RWPE1 (cell line): ENCODE measurements at regions not wholly inside any gene's neighbourhood (a gene's known extent, or its start where the extent isn't known, plus 50 kb on each side); places are given as distances from the start of the nearest gene placed in this dataset.

Source experiments
- CTCF ChIA-PET: fragments of 350-600 bp; sonication (Branson Sonifier 250); formaldehyde crosslinking; extraction: SDS; loops from one replicate; lab custom pipeline; 2021; lab: Yijun Ruan, JAX
- POLR2A ChIA-PET: fragments of 400-600 bp; formaldehyde crosslinking; extraction: SDS; loops from one replicate; lab custom pipeline; 2020; ENCODE audit warnings: antibody characterized with exemption; ENCODE audit not compliant: low non-redundant PET; lab: Yijun Ruan, JAX
- DNase-seq: peaks from one replicate; pipeline ENCODE4 v3.0.0; 2012; ENCODE audit warnings: low spot score
- H3K27ac ChIP-seq: fragments of 450-650 bp; 2 replicates; pipeline ENCODE4 v1.5.1; 2017
- TF ChIP-seq, protein P1 (sequence below): fragments of 450-650 bp; conservative IDR thresholded peaks from 2 replicates; pipeline ENCODE4 v1.5.1; 2017; ENCODE audit warnings: low read depth, mild to moderate bottlenecking

DNA sequence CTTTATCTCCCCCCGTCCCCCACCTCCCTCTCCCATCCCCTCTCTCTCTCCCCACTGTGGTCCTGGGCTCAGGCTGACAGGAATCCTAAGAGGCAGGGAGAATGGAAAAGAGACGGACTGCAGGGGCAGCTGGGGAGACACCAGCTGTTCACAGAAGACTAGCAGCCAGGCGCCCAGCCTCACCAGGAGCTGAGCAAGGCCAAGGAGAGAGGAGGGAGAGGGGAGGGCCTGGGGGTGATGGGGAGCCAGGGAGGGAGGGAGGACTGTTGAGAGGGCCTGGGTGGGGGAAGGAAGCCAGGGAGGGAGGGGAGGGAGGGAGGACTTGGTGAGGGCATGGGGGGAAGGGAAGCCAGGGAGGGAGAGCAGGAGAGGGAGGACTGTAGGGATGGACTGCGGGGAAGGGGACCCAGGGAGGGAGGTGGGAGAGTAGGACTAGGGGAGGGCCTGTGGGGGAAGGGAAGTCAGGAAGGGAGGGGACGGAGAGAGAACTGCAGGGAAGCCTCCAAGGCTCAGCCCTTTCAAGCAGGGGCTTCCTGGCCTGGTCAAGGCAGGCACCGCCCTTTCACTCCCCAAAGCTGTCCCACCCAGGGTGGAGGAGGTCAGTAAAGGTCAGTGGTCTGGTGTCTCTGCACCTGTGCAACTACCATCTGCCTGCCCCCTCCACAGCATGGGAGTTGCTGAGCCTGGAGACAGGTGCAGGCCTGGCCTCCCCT, 517.7 kb upstream of the MYT1L start:
- CTCF ChIA-PET, result interaction anchor here (0.7 to 1.1 kb wide), 2 partner anchors 26 to 935 kb away, joined by 3 read pairs; no protein-coding TSS in a partner anchor
- no peak overlapping the region for H3K27ac ChIP-seq
- TF ChIP-seq, protein P1, sequence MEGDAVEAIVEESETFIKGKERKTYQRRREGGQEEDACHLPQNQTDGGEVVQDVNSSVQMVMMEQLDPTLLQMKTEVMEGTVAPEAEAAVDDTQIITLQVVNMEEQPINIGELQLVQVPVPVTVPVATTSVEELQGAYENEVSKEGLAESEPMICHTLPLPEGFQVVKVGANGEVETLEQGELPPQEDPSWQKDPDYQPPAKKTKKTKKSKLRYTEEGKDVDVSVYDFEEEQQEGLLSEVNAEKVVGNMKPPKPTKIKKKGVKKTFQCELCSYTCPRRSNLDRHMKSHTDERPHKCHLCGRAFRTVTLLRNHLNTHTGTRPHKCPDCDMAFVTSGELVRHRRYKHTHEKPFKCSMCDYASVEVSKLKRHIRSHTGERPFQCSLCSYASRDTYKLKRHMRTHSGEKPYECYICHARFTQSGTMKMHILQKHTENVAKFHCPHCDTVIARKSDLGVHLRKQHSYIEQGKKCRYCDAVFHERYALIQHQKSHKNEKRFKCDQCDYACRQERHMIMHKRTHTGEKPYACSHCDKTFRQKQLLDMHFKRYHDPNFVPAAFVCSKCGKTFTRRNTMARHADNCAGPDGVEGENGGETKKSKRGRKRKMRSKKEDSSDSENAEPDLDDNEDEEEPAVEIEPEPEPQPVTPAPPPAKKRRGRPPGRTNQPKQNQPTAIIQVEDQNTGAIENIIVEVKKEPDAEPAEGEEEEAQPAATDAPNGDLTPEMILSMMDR, result no peak
- no peak for DNase-seq
- POLR2A ChIA-PET, result no interaction called here

DNA sequence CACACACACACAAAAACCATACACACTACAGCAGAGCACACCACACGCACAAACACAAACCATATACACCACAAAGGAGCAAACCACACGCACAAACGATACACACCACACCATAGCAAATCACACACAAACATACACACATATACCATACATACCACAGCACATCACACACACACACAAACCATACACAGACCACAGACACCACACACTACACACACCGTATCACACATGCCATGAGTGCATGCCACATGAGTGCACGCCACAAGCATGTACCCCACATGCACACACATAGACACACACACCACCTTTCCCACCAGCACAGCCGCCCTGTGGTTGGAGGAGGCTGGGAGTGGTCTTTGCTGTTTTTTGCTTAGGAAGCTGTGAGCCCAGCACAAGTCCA, 517.1 kb upstream of the MYT1L start:
- DNase-seq, result no peak
- ChIA-PET POLR2A (no interaction called here), CTCF (interaction anchor here (0.7 kb wide), 1 partner anchor 936 kb away, joined by 3 read pairs; no protein-coding TSS in a partner anchor)
- TF ChIP-seq, protein P1, result no peak
- H3K27ac ChIP-seq, result no peak overlapping the region

DNA sequence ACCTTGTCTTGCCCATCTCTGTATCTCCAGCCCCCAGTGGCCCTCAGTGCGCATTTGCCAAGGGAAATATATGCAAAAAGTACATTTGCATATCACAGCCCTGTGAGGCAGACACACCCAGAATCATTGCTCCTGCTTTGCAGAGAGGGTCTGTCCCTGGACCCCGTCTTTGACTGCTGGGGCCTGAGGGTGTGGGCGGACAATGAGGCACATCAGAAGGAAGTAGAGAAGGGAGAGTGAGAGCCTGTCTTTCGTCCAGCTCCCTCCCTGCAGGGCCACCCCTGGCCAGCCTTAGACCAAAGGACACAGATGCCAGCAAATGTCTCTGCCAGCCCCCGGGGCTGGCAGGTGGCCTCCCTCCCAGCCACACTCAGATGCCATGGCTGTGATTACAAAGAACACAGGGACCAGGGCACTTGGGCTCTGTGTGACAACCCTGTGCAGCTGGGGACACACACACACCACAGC, 516.2 kb upstream of the MYT1L start:
- no peak for DNase-seq
- H3K27ac ChIP-seq, result peak overlapping the region; percentile 38; the same call in 1 of the 2 replicates
- POLR2A ChIA-PET, result no interaction called here
- CTCF ChIA-PET, result no interaction called here
- TF ChIP-seq, protein P1, result no peak

DNA sequence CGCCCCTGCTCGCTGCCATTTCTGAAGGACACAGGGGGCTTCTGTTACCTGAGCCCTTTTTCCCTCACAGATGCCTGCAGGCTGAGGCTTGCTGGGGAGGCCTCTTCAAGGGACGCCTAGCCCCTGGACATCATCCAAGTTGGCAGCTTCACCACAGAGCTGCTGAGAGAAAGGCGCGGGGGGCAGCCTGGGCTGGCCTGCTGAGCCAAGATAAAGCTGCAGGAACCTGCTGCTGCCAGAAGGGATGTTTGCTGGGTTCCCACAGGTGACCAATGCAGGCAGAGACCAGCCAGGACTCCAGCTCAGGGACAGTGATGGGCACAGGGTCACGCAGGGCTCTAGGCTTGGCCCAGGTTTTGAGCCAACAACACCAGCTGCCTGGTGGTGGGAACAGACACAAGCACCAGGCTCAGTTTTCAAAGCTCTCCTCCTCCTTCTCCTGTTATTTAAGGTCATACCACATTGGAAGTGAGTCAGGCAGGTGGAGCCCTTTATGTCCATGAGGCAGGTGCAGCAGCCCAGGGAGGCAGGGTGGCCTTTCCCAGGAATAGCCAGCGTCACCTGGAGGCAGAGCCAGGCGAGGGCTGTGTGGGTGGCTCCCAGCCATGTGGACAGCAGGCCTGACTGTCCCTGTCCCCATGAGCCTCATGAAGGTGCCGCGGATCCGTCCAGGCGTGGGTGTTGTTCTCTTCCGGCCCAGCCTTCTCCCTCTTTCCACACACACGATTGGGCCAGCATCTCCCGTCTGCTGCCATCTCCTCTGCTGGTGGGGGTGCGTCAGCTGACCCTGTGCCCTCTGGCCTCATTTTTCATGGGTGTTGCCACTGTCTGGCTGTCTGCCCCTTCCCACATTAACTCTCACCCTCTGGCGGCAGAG, 515.5 kb upstream of the MYT1L start:
- H3K27ac ChIP-seq, result peak overlapping the region; percentile 38
- ChIA-PET CTCF (no interaction called here), POLR2A (no interaction called here)
- peak; percentile 24 for DNase-seq
- TF ChIP-seq, protein P1, result no peak

DNA sequence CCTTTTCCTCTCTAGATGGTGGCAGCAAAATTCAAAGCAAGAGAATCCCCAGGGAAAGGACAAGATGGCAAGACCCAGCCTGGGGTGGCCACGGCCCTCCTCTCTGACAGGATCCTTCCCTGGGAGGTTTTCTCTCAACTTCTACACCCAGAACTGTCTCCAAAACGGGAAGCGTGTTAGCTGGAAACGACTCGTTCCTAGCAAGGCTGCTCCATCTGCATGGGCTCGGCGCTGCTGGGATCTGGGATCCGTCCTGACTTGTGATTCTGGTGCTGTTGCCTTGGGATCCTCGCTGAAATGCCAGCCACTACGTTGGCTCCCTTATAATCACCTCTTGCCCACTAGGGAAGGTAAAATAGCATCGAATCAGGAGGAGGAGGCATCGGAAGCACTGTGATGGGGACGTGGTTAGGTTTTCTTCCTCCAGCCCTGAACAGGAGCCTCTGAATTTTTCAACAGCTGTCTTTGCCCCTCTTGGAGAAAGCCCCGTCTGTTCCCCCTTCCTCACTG, 514.8 kb upstream of the MYT1L start:
- TF ChIP-seq, protein P1, result no peak
- ChIA-PET CTCF (interaction anchor here (0.8 kb wide), 1 partner anchor 1006 kb away, joined by 4 read pairs; no protein-coding TSS in a partner anchor), POLR2A (no interaction called here)
- peak overlapping the region; percentile 38 for H3K27ac ChIP-seq
- DNase-seq, result no peak

DNA sequence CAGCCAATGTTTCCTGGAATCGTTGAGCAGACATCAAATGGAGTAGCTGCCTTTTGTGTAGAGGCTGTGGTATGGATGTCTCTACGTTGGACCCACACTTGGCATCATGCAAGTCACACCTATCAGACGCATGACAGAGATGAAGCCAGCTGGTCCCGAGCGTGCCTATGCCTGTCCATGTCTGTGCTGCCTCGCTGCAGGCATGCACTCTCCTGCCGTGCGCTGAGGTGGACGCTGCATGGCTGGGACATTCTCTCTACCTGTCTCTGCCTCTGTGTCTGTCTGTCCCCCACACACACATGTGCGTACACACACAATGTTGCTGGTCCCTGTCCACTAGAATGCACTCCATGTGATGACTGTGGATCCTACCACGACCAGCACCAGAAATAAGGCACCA, 514.2 kb upstream of the MYT1L start:
- CTCF ChIA-PET, result interaction anchor here (0.8 kb wide), 1 partner anchor 1005 kb away, joined by 4 read pairs; no protein-coding TSS in a partner anchor
- no peak for DNase-seq
- no peak overlapping the region for H3K27ac ChIP-seq
- POLR2A ChIA-PET, result no interaction called here
- TF ChIP-seq, protein P1, result no peak
